ENCODE measurements at regions not wholly inside any gene's neighbourhood (a gene's known extent, or its start where the extent isn't known, plus 50 kb on each side); places are given as distances from the start of the nearest gene placed in this dataset.

DNA sequence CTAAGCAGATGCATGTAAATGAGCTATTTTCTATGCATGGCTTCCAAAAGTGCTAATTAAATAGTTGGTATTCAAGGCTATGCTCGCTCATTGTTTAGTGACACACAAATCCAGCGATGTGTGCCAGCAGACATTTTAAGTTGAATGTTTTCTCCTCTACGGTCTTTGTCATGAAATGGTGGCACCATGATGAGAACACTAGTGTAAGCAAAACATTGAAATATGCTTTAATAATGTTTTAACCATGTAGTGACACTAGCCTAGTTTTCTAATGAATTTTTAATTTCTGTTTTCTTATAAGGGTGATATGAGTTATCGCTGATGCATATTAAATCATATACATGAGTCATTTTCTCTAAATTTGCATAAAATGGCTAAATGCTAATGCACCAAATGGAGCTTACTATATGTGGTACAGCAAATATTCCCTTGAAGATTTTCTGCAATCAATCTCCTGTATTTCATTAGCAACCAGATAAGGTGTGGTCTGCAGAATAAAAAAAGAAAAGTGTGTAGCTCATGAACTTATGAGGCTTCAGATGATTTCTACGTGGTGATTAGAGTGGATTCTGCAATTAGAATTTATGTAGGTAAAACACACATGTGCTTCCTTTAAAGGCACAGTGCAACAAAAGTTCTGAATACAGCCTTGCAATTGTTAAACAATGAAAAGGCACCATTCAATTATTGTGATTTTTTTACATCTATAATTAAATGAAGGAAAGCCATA, 226.6 kb downstream of the MEF2C start (continued):
- TF ChIP-seq, protein P1, sequence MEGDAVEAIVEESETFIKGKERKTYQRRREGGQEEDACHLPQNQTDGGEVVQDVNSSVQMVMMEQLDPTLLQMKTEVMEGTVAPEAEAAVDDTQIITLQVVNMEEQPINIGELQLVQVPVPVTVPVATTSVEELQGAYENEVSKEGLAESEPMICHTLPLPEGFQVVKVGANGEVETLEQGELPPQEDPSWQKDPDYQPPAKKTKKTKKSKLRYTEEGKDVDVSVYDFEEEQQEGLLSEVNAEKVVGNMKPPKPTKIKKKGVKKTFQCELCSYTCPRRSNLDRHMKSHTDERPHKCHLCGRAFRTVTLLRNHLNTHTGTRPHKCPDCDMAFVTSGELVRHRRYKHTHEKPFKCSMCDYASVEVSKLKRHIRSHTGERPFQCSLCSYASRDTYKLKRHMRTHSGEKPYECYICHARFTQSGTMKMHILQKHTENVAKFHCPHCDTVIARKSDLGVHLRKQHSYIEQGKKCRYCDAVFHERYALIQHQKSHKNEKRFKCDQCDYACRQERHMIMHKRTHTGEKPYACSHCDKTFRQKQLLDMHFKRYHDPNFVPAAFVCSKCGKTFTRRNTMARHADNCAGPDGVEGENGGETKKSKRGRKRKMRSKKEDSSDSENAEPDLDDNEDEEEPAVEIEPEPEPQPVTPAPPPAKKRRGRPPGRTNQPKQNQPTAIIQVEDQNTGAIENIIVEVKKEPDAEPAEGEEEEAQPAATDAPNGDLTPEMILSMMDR (conservative IDR thresholded peaks at IDR 0.05; ENCODE audit: low read depth in 2 of 2) = no peak
- no peak for TF ChIP-seq NANOG (IDR thresholded peaks at IDR 0.05; ENCODE audit: borderline replicate concordance)
- no peak for TF ChIP-seq ZNF114 (CRISPR knock-in tag; IDR thresholded peaks at IDR 0.05)
- TF ChIP-seq EZH2 (IDR thresholded peaks at IDR 0.05; ENCODE audit: low read depth, unreplicated experiment) = no peak
- TF ChIP-seq, protein P2, sequence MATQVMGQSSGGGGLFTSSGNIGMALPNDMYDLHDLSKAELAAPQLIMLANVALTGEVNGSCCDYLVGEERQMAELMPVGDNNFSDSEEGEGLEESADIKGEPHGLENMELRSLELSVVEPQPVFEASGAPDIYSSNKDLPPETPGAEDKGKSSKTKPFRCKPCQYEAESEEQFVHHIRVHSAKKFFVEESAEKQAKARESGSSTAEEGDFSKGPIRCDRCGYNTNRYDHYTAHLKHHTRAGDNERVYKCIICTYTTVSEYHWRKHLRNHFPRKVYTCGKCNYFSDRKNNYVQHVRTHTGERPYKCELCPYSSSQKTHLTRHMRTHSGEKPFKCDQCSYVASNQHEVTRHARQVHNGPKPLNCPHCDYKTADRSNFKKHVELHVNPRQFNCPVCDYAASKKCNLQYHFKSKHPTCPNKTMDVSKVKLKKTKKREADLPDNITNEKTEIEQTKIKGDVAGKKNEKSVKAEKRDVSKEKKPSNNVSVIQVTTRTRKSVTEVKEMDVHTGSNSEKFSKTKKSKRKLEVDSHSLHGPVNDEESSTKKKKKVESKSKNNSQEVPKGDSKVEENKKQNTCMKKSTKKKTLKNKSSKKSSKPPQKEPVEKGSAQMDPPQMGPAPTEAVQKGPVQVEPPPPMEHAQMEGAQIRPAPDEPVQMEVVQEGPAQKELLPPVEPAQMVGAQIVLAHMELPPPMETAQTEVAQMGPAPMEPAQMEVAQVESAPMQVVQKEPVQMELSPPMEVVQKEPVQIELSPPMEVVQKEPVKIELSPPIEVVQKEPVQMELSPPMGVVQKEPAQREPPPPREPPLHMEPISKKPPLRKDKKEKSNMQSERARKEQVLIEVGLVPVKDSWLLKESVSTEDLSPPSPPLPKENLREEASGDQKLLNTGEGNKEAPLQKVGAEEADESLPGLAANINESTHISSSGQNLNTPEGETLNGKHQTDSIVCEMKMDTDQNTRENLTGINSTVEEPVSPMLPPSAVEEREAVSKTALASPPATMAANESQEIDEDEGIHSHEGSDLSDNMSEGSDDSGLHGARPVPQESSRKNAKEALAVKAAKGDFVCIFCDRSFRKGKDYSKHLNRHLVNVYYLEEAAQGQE (IDR thresholded peaks at IDR 0.05; ENCODE audit: unreplicated experiment) = no peak
- TF ChIP-seq ZNF331 (CRISPR knock-in tag; IDR thresholded peaks at IDR 0.05; ENCODE audit: low read depth) = no peak
- TF ChIP-seq STAT1 (IDR thresholded peaks at IDR 0.05; ENCODE audit: unreplicated experiment) = no peak
- no peak for TF ChIP-seq POLR2AphosphoS5 (IDR thresholded peaks at IDR 0.05; ENCODE audit: low read depth)

DNA sequence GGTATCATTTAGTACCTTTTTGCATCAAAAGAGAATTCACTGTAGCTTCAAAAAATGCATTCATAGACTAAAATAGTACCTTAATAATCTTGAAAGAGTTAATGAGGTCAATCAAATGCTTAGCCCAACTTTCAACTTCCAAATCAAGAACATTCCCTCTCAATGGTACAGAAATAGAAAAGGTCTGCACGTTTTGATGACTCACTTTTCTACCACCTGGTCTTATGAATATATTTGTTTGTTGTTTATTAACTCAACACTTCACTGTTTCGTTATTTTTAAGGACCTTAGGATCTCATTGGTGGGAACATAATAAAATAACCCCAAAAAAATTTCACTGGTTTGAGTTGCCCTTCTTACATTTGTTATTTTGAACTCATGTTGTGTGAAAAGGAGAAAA, 229.5 kb downstream of the MEF2C start:
- Histone ChIP-seq H3K36me3 (ENCODE audit: insufficient read depth) (no peaks in the 10 kb centered on the region), H4K20me1 (replicated peaks; ENCODE audit: insufficient read depth) (no peaks in the 10 kb centered on the region), H3K9me2 (ENCODE audit: insufficient read depth) (no peaks in the 10 kb centered on the region), H2AFZ (no peak overlapping the region), H3K27ac (ENCODE audit: low read depth) (no peak overlapping the region), H3K4me2 (no peak overlapping the region), H3K27me3 (ENCODE audit: insufficient read depth) (peaks cover 15% of the 10 kb centered on the region), H3K4me1 (ENCODE audit: insufficient read depth) (peaks cover 9% of the 10 kb centered on the region), H3F3A (replicated peaks; ENCODE audit: low read depth) (no peaks in the 10 kb centered on the region), H3K79me2 (replicated peaks; ENCODE audit: insufficient read depth) (no peaks in the 10 kb centered on the region), H3K4me3 (no peak overlapping the region)
- TF ChIP-seq, protein P3, sequence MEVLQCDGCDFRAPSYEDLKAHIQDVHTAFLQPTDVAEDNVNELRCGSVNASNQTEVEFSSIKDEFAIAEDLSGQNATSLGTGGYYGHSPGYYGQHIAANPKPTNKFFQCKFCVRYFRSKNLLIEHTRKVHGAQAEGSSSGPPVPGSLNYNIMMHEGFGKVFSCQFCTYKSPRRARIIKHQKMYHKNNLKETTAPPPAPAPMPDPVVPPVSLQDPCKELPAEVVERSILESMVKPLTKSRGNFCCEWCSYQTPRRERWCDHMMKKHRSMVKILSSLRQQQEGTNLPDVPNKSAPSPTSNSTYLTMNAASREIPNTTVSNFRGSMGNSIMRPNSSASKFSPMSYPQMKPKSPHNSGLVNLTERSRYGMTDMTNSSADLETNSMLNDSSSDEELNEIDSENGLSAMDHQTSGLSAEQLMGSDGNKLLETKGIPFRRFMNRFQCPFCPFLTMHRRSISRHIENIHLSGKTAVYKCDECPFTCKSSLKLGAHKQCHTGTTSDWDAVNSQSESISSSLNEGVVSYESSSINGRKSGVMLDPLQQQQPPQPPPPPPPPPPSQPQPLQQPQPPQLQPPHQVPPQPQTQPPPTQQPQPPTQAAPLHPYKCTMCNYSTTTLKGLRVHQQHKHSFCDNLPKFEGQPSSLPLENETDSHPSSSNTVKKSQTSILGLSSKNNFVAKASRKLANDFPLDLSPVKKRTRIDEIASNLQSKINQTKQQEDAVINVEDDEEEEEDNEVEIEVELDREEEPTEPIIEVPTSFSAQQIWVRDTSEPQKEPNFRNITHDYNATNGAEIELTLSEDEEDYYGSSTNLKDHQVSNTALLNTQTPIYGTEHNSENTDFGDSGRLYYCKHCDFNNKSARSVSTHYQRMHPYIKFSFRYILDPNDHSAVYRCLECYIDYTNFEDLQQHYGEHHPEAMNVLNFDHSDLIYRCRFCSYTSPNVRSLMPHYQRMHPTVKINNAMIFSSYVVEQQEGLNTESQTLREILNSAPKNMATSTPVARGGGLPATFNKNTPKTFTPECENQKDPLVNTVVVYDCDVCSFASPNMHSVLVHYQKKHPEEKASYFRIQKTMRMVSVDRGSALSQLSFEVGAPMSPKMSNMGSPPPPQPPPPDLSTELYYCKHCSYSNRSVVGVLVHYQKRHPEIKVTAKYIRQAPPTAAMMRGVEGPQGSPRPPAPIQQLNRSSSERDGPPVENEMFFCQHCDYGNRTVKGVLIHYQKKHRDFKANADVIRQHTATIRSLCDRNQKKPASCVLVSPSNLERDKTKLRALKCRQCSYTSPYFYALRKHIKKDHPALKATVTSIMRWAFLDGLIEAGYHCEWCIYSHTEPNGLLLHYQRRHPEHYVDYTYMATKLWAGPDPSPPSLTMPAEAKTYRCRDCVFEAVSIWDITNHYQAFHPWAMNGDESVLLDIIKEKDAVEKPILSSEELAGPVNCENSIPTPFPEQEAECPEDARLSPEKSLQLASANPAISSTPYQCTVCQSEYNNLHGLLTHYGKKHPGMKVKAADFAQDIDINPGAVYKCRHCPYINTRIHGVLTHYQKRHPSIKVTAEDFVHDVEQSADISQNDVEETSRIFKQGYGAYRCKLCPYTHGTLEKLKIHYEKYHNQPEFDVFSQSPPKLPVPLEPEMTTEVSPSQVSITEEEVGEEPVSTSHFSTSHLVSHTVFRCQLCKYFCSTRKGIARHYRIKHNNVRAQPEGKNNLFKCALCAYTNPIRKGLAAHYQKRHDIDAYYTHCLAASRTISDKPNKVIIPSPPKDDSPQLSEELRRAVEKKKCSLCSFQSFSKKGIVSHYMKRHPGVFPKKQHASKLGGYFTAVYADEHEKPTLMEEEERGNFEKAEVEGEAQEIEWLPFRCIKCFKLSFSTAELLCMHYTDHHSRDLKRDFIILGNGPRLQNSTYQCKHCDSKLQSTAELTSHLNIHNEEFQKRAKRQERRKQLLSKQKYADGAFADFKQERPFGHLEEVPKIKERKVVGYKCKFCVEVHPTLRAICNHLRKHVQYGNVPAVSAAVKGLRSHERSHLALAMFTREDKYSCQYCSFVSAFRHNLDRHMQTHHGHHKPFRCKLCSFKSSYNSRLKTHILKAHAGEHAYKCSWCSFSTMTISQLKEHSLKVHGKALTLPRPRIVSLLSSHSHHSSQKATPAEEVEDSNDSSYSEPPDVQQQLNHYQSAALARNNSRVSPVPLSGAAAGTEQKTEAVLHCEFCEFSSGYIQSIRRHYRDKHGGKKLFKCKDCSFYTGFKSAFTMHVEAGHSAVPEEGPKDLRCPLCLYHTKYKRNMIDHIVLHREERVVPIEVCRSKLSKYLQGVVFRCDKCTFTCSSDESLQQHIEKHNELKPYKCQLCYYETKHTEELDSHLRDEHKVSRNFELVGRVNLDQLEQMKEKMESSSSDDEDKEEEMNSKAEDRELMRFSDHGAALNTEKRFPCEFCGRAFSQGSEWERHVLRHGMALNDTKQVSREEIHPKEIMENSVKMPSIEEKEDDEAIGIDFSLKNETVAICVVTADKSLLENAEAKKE (CRISPR knock-in tag; IDR thresholded peaks at IDR 0.05) = no peak
- no peak for TF ChIP-seq NANOG (IDR thresholded peaks at IDR 0.05; ENCODE audit: borderline replicate concordance)
- TF ChIP-seq, protein P1 (conservative IDR thresholded peaks at IDR 0.05; ENCODE audit: low read depth in 2 of 2) = no peak
- Mint-ChIP-seq H3K27me3 (ENCODE audit: insufficient read depth, low read depth, poor library complexity) (peaks cover 8% of the 10 kb centered on the region), H3K4me3 (no peak overlapping the region), H3K9me3 (no peaks in the 10 kb centered on the region), H3K36me3 (ENCODE audit: low read depth) (no peaks in the 10 kb centered on the region), H3K4me1 (peaks cover 2% of the 10 kb centered on the region; the same call in 2 of the 3 replicates), H3K27ac (no peak overlapping the region)
- no peak for DNase-seq (ENCODE audit: low spot score)
- no peak for ATAC-seq

Data from GM23338 (cell line).